Liver (tissue), 8 donors: ENCODE measurements at regions not wholly inside any gene's neighbourhood (a gene's known extent, or its start where the extent isn't known, plus 50 kb on each side); places are given as distances from the start of the nearest gene placed in this dataset.

Experiments used
- DNase-seq: peaks from one replicate; pipeline ENCODE4 v3.0.0-alpha.2; 2017; ENCODE audit warnings: low spot score
- H3K27ac ChIP-seq, 2 donors: one replicate each; pipeline ENCODE4 v1.7.0; 2013; ENCODE audit warnings: inconsistent platforms in 2 of 2, low read length in 2 of 2, control low read depth in 1 of 2, low read depth in 1 of 2, mild to moderate bottlenecking in 1 of 2
- H3K27me3 ChIP-seq, 4 donors: one replicate each; pipeline versions ENCODE4 v1.6.1 to v1.7.0; 2013; ENCODE audit warnings: low read length in 3 of 4, inconsistent platforms in 1 of 4, mild to moderate bottlenecking in 1 of 4, moderate library complexity in 1 of 4; ENCODE audit not compliant: control insufficient read depth in 4 of 4, insufficient read depth in 4 of 4
- H3K36me3 ChIP-seq, 4 donors: one replicate each; pipeline versions ENCODE4 v1.6.1 to v1.7.0; 2013; ENCODE audit warnings: low read length in 3 of 4, mild to moderate bottlenecking in 3 of 4, low read depth in 1 of 4, moderate library complexity in 1 of 4; ENCODE audit not compliant: control insufficient read depth in 4 of 4, insufficient read depth in 3 of 4
- H3K4me1 ChIP-seq, 4 donors: one replicate each; pipeline versions ENCODE4 v1.6.1 to v1.7.0; 2013; ENCODE audit warnings: low read length in 3 of 4, mild to moderate bottlenecking in 3 of 4, moderate library complexity in 1 of 4; ENCODE audit not compliant: control insufficient read depth in 4 of 4, insufficient read depth in 4 of 4
- H3K4me3 ChIP-seq, 3 donors: one replicate each; pipeline versions ENCODE4 v1.6.1 to v1.7.0; 2013; ENCODE audit warnings: low read length in 3 of 3, control low read depth in 1 of 3, low read depth in 1 of 3, mild to moderate bottlenecking in 1 of 3
- H3K9ac ChIP-seq, 2 donors: one replicate each; pipeline ENCODE4 v1.7.0; 2013; ENCODE audit warnings: low read length in 2 of 2, mild to moderate bottlenecking in 2 of 2, moderate library complexity in 2 of 2, control low read depth in 1 of 2, low read depth in 1 of 2
- H3K9me3 ChIP-seq, 4 donors: one replicate each; pipeline versions ENCODE4 v1.6.1 to v1.7.0; 2013; ENCODE audit warnings: low read length in 3 of 4; ENCODE audit not compliant: control insufficient read depth in 4 of 4
- EGR1 ChIP-seq, 2 donors: IDR thresholded peaks; 2 replicates each; pipeline ENCODE4 v1.6.1; 2016 to 2018; ENCODE audit warnings: antibody characterized with exemption in 2 of 2, low read depth in 2 of 2
- FOXA1 ChIP-seq: IDR thresholded peaks from 2 replicates; pipeline ENCODE4 v1.6.1; 2016; ENCODE audit warnings: antibody characterized with exemption
- FOXA2 ChIP-seq: IDR thresholded peaks from 2 replicates; pipeline ENCODE4 v1.6.1; 2016; ENCODE audit warnings: antibody characterized with exemption
- HNF4A ChIP-seq, 2 donors: conservative IDR thresholded peaks; 2 replicates each; pipeline ENCODE4 v1.6.1; 2016; ENCODE audit warnings: antibody characterized with exemption in 2 of 2, mild to moderate bottlenecking in 2 of 2
- NR2F2 ChIP-seq: IDR thresholded peaks from 2 replicates; pipeline ENCODE4 v1.6.1; 2016; ENCODE audit warnings: antibody characterized with exemption
- RAD21 ChIP-seq, 2 donors: IDR thresholded peaks; 2 replicates each; pipeline ENCODE4 v1.6.1; 2016; ENCODE audit warnings: antibody characterized with exemption in 2 of 2, mild to moderate bottlenecking in 2 of 2
- RXRA ChIP-seq, 2 donors: IDR thresholded peaks; 2 replicates each; pipeline ENCODE4 v1.6.1; 2017 to 2018; ENCODE audit warnings: antibody characterized with exemption in 2 of 2, mild to moderate bottlenecking in 1 of 2
- SP1 ChIP-seq: IDR thresholded peaks from 2 replicates; pipeline ENCODE4 v1.6.1; 2018; ENCODE audit warnings: antibody characterized with exemption, mild to moderate bottlenecking
- TAF1 ChIP-seq: conservative IDR thresholded peaks from 2 replicates; pipeline ENCODE4 v1.6.1; 2016; ENCODE audit warnings: antibody characterized with exemption, mild to moderate bottlenecking
- YY1 ChIP-seq: IDR thresholded peaks from 2 replicates; pipeline ENCODE4 v1.6.1; 2016; ENCODE audit warnings: antibody characterized with exemption, mild to moderate bottlenecking
- WGBS: extraction: QIAGEN DNeasy Blood & Tissue Kit; methylation state at CpG from one replicate; pipeline ENCODE4 v1.1.7; 2013; 5-methylcytosine and 5-hydroxymethylcytosine counted together
- TF ChIP-seq, protein P1 (sequence below): IDR thresholded peaks from 2 replicates; pipeline ENCODE4 v1.6.1; 2016; ENCODE audit warnings: antibody characterized with exemption
- TF ChIP-seq, protein P2 (sequence below): IDR thresholded peaks from 2 replicates; pipeline ENCODE4 v1.6.1; 2016; ENCODE audit warnings: antibody characterized with exemption, mild to moderate bottlenecking
- TF ChIP-seq, protein P3 (sequence below): IDR thresholded peaks from 2 replicates; pipeline ENCODE4 v1.6.1; 2016; ENCODE audit warnings: antibody characterized with exemption
- TF ChIP-seq, protein P4 (sequence below): fragments of 150-350 bp; IDR thresholded peaks from 2 replicates; pipeline ENCODE4 v1.5.1; 2017; ENCODE audit warnings: improper control_type of control experiment, low read depth, low read length; ENCODE audit not compliant: missing input control
- TF ChIP-seq, protein P5 (sequence below): IDR thresholded peaks from 2 replicates; pipeline ENCODE4 v1.6.1; 2016; ENCODE audit warnings: antibody characterized with exemption
- donor health status: healthy.
- donor health status: healthy.
- donor health status: healthy.
- donor health status: healthy.
- donor health status: healthy.

DNA sequence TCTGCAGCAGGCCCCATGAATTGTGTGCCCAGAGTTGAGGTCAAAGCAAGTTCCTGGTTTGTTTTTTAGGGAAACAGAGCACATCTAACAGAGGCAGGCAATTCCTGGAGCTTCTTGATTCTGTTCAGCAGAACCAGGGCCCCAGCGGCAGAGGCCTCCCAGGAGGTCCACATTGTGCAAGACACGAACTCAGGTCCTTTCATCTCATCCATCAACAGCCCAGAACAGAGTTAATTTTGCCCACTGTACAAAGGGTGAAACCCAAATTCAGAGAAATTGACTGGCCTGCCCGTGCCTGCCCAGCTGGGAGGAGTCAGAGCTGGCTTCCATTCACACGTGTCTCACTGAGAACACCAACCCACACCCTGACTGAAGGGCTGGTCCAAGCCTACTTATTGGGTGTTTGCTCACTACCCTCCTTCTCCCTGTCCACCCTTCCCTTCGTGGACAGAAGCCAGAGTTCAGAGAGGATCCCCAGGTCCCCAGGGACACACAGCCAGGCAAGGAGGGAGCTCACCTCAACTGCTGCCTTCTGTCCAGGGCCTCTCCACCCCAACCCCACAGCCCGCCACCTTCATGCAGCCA lies 607.1 kb downstream of the TBC1D22A start:
- no peaks in the 10 kb centered on the region for H3K36me3 ChIP-seq
- DNase-seq = no peak

DNA sequence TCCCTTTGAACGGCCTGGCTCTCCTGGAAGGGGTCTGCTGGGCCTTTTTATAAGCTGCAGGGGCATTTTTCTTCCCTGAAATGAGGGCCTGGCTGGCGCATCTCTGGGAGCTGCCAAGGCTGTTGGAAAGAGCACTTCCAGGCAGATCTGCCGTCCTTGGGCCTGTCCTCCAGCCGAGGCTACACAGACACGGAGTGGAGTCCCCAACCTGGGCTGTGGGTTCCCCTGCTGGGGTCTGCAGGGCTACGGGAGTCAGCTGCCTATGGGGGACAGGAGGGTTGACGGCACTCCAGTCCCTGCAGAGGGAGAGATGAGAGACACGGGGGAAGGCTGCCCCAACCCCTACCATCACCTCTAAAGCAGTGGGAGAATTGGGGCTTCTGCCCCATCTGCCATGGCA lies 606.6 kb downstream of the TBC1D22A start:
- peaks cover 0 to 2% (median 0%) of the 10 kb centered on the region in 4 donors for H3K9me3 ChIP-seq
- H3K36me3 ChIP-seq = no peaks in the 10 kb centered on the region
- no peak overlapping the region for H3K9ac ChIP-seq
- no peak overlapping the region for H3K27ac ChIP-seq
- WGBS = 71% methylated on average over 8 of the region's 8 CpGs
- no peaks in the 10 kb centered on the region for H3K4me1 ChIP-seq
- no peak for DNase-seq
- H3K27me3 ChIP-seq = no peaks in the 10 kb centered on the region
- no peak overlapping the region for H3K4me3 ChIP-seq
- TF ChIP-seq, protein P1, sequence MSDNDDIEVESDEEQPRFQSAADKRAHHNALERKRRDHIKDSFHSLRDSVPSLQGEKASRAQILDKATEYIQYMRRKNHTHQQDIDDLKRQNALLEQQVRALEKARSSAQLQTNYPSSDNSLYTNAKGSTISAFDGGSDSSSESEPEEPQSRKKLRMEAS = no peak
- TF ChIP-seq HNF4A (conservative IDR thresholded peaks at IDR 0.05) (no peak), FOXA1 (no peak), NR2F2 (no peak)
- TF ChIP-seq, protein P2, sequence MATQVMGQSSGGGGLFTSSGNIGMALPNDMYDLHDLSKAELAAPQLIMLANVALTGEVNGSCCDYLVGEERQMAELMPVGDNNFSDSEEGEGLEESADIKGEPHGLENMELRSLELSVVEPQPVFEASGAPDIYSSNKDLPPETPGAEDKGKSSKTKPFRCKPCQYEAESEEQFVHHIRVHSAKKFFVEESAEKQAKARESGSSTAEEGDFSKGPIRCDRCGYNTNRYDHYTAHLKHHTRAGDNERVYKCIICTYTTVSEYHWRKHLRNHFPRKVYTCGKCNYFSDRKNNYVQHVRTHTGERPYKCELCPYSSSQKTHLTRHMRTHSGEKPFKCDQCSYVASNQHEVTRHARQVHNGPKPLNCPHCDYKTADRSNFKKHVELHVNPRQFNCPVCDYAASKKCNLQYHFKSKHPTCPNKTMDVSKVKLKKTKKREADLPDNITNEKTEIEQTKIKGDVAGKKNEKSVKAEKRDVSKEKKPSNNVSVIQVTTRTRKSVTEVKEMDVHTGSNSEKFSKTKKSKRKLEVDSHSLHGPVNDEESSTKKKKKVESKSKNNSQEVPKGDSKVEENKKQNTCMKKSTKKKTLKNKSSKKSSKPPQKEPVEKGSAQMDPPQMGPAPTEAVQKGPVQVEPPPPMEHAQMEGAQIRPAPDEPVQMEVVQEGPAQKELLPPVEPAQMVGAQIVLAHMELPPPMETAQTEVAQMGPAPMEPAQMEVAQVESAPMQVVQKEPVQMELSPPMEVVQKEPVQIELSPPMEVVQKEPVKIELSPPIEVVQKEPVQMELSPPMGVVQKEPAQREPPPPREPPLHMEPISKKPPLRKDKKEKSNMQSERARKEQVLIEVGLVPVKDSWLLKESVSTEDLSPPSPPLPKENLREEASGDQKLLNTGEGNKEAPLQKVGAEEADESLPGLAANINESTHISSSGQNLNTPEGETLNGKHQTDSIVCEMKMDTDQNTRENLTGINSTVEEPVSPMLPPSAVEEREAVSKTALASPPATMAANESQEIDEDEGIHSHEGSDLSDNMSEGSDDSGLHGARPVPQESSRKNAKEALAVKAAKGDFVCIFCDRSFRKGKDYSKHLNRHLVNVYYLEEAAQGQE = no peak
- TF ChIP-seq, protein P3, sequence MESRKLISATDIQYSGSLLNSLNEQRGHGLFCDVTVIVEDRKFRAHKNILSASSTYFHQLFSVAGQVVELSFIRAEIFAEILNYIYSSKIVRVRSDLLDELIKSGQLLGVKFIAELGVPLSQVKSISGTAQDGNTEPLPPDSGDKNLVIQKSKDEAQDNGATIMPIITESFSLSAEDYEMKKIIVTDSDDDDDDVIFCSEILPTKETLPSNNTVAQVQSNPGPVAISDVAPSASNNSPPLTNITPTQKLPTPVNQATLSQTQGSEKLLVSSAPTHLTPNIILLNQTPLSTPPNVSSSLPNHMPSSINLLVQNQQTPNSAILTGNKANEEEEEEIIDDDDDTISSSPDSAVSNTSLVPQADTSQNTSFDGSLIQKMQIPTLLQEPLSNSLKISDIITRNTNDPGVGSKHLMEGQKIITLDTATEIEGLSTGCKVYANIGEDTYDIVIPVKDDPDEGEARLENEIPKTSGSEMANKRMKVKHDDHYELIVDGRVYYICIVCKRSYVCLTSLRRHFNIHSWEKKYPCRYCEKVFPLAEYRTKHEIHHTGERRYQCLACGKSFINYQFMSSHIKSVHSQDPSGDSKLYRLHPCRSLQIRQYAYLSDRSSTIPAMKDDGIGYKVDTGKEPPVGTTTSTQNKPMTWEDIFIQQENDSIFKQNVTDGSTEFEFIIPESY = no peak

More for the DNA sequence above, 607.1 kb downstream of the TBC1D22A start:
- TF ChIP-seq HNF4A (conservative IDR thresholded peaks at IDR 0.05) (no peak), FOXA2 (no peak), YY1 (no peak), SP1 (no peak), RAD21 (IDR thresholded peaks at IDR 0.05) (no peak), EGR1 (IDR thresholded peaks at IDR 0.05; ENCODE audit: low read depth in 2 of 2) (no peak), TAF1 (no peak), RXRA (IDR thresholded peaks at IDR 0.05) (no peak)
- TF ChIP-seq, protein P3 = no peak
- TF ChIP-seq, protein P4, sequence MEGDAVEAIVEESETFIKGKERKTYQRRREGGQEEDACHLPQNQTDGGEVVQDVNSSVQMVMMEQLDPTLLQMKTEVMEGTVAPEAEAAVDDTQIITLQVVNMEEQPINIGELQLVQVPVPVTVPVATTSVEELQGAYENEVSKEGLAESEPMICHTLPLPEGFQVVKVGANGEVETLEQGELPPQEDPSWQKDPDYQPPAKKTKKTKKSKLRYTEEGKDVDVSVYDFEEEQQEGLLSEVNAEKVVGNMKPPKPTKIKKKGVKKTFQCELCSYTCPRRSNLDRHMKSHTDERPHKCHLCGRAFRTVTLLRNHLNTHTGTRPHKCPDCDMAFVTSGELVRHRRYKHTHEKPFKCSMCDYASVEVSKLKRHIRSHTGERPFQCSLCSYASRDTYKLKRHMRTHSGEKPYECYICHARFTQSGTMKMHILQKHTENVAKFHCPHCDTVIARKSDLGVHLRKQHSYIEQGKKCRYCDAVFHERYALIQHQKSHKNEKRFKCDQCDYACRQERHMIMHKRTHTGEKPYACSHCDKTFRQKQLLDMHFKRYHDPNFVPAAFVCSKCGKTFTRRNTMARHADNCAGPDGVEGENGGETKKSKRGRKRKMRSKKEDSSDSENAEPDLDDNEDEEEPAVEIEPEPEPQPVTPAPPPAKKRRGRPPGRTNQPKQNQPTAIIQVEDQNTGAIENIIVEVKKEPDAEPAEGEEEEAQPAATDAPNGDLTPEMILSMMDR = no peak
- TF ChIP-seq, protein P5, sequence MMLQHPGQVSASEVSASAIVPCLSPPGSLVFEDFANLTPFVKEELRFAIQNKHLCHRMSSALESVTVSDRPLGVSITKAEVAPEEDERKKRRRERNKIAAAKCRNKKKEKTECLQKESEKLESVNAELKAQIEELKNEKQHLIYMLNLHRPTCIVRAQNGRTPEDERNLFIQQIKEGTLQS = no peak
- TF ChIP-seq, protein P1 = no peak
- TF ChIP-seq, protein P2 = no peak
- no peak overlapping the region for H3K27ac ChIP-seq
- WGBS = 62% methylated on average over 6 of the region's 6 CpGs
- H3K27me3 ChIP-seq = no peaks in the 10 kb centered on the region
- no peak overlapping the region for H3K9ac ChIP-seq
- no peaks in the 10 kb centered on the region for H3K4me1 ChIP-seq
- H3K9me3 ChIP-seq = no peaks in the 10 kb centered on the region
- H3K4me3 ChIP-seq = no peak overlapping the region
